ENCODE measurements at regions not wholly inside any gene's neighbourhood (a gene's known extent, or its start where the extent isn't known, plus 50 kb on each side); places are given as distances from the start of the nearest gene placed in this dataset.

DNA sequence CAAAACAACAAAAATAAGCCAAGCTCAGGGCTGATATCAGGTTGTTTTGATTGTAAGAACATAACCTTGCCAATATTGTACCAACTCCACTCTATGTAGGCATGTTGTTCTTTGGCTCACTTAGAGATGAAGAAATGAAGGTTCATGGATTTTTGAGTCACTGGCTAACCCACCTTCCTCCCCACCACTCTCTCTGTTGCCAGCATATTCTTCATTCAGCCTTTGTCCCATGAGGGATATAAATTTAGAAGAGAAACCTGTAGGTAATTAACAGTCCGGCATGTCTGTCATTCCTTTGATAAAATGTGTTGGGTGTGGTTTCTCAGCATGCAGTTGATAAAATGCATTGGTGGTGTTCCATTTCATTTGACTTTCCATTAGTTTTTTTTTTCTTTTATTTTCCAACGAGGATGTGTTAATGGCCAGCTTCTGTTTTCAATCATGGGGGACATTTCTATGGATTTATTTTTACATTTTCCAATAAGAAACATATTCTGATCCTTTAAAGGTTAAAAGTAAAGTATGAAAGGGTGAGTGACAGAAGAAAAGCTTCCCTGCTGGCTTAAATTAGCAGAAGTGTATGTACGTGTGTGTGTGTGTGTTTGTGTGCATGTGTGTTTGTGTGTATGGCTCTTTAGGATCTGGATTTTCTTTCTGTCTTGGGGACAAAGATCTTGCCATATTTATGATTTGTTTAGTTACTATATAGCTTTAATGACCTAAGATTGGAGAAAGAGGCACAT lies 166.2 kb upstream of the KCNJ16 start:
- no peak for DNase-seq

DNA sequence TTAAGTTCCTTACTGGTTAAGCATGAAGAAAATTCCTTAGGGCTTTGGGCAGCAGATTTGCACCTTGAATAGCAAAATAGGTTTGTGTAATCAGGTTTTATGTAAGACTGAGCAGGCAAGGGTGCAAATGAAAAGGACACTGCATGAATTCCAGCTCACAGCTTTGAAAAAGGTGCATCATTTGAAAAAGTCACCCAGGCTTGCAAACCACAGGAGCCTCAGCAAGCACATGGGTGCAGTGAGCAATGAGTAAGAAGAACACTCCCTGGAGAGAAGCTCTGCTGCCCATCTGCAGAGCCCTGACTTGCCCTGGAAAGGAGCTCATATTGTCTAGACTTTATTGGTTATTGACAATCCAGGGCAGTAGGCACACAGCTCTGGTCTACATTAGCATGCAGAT lies 165.6 kb upstream of the KCNJ16 start:
- no peak for DNase-seq

DNA sequence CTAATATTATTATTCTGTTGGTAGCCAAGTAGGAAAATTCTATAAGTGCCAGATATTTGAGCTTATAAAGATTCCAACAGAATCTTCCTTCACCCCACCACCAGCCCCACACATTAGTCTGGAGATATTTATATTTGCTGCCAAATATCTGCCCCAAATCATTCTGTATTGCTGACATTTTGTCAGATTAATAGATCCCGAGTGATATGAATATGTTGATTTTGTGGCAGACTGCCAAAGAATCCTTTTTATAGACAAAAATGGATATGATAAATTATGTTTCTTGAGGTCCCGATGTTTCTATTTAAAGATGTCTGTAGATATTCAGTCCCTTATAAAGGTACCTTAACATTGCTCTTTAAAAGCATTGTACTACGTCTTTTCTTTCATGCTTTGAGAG lies 162.2 kb upstream of the KCNJ16 start:
- DNase-seq = no peak

DNA sequence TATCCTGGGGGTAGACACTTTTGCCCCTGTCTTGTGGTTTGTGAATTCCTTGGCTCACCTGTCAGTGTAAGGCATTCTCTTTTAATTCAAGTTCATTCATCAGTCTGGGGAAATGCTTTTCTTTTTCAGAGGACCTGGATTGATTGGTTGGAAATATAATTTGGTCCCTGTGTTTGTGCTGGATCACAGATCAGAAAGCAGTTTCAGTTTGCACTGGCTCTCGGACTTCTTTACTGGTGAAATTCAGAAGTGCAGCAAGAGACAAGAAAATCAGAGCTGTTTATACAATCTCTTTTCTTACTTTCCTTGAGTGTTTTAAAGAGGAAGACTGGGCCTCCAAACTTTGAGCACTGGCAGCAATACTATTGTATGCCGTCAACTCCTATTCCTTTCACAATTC lies 161.8 kb upstream of the KCNJ16 start:
- no peak for DNase-seq

DNA sequence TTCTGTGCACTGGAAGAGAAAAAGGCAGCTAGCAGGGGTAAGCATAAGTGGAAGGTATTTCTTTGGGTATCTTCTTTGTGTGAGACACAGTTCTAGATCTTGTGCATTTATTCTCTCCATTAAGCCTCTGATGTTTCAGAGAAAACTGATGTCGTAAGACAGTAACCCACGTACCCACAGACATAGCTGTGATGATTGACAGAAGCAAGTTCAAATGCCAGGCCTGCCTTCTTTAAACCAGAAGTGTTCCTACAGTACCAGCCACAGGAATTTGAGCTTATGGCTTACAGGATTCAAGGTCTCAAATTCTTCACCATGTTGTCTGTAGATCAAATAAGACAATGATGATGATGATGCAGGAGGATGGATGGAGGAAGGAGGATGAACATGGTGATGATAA lies 161.4 kb upstream of the KCNJ16 start:
- no peak for DNase-seq

DNA sequence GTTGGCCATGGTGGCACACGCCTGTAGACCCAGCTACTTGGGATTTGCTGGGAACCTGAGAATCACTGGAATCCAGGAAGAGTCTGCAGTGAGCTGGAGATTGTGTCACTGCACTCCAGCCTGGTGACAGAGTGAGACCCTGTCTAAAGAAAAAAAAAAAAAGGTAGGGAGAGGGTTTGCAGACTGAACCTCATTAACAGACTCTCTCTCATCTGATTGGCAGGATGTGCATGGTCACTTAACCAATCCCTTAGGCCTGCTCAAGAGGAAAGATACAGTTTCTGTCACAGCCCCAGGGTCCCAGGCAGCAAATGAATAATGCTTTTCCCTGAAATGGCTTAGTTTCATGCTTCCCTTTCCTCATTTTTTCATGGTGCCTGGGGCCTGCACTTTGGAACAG lies 160.5 kb upstream of the KCNJ16 start:
- DNase-seq = no peak

DNA sequence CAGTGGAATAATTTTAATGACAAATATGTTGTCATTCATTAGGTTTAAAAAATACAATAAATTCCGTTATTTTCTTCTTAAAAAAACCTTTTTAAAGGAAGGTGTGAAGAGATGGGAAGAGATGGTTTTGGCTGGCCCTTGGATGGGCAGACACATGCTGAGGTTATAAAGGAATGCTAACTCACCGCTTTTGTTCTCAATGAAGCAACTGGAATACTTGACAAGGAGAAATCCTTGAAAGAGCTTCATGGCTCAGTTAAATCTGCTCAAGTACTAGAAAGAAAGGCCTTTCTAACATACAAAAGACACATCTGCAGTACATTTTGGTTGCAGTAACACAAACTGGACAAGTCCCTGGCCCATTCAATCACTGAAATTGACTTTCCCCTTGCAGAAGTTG lies 158.3 kb upstream of the KCNJ16 start:
- DNase-seq = no peak

DNA sequence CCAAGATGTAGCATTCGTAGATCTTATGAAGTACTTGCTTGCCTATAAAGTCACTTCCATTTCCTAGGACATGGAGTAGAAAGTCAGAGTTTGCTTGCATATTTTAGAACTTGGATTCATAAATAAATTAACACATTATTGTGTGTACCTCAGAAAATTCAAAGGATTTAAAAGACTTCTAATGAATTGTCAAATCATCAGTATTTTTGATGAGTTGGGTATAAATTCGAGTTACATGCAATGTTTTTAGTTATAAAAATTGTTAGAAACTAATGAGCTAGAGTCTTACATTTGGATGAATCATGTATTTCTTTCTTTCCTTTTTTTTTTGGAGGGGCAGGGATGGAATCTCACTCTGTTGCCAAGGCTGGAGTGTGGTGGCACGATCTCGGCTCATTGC lies 156.9 kb upstream of the KCNJ16 start:
- no peak for DNase-seq

DNA sequence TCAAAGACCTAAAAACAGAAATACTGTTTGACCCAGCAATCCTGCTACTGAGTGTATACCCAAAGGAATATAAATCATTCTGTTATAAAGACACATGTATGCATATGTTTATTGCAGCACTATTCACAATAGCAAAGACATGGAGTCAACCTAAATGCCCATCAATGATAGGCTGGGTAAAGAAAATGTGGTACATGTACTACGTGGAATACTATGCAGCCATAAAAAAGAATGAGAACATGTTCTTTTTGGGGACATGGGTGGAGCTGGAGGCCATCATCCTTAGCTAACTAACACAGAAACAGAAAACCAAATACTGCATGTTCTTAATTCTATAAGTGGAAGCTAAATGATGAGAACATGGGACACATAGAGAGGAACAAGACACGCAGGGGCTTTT lies 155.2 kb upstream of the KCNJ16 start:
- no peak for DNase-seq

DNA sequence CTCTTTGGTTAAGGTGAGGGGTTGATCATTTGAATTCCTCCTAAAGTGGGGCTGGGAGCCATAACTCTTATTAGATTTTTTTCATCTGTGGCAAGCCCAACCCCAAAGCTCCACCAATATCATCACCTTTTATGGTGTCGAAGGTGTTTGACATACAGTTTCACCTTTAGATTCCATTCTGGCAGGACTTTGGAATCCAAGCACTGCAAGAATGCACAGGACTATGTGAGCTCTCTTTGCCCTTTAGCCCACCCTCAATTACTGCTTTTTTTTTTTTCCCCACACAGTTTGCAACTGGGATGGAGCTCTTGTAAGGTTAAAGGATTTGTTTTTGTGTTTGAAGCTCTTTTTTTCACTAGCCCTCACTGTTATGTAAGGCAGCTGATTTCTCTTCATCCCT lies 154.0 kb upstream of the KCNJ16 start:
- DNase-seq = no peak

DNA sequence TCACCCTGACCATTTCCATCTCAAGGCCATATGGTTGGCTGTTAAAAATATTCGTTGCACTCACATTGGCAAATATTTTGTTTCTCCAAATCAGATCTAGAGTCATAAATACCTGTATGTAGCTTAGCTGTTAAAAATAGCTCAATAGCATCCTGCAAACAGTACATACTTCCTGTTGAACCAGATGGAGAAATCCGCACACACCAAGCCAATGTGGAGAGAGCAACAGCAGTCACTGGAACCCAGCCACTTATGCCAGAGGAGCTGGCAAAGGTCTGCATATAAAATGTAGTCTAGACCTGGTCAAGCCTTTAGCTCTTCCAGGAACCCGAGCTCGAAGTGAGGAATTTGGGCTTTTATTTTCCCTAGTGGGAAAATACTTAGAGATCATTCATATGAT lies 146.4 kb upstream of the KCNJ16 start:
- DNase-seq = no peak

DNA sequence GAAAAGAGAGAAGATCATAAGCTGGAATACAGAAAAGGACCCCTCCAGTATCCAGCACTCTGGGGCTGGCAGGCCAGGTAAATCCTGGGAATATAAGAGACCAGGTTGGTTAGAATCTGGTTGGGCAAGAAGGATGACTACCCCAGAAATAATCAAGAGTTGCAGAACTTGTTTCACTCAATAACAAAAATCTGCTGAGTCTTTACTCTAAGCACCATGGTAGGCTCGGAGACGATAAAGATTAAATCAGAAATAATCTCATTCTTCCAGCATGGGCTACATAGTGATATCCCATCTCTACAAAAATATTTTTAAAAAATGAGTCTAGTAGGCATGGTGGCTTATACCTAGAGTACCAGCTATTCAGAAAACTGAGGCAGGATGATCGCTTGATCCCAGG lies 138.0 kb upstream of the KCNJ16 start:
- no peak for DNase-seq

DNA sequence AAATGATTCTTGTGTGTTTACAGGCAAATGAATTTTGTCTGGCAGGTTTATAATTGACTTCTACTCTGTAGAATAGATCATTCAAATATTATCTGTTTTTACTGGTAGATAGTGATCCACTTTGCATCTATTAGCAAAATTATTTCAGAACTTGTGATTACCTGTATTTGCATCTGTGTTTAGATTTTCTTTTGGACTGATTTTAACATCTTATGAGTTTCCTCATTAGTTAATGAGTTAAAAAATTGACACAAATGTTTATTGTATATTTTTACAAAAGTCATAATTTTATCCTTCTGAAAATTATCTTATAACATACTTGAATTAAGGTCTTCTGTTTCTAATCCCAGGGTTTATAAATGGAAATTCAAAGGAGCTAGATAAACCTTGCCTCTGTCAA lies 132.0 kb upstream of the KCNJ16 start:
- no peak for DNase-seq

DNA sequence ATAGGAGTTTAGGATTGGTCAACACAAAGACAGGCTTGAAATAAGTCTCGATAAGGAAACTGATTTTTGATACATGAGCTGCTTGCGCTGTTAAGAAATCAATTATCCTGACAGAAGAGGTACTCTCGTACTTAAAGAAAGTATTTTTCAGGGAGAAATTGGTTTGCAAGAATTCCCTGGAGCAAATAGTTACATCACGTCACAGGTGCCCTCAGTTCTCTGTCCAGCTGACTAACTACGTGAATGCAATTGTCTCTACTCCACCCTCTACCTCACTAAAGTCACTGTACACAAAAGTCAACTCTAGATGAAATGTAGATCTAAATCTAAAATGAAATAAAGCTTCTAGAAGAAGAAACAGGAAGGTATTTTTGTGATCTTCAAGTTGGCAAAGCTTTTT lies 130.6 kb upstream of the KCNJ16 start:
- no peak for DNase-seq

DNA sequence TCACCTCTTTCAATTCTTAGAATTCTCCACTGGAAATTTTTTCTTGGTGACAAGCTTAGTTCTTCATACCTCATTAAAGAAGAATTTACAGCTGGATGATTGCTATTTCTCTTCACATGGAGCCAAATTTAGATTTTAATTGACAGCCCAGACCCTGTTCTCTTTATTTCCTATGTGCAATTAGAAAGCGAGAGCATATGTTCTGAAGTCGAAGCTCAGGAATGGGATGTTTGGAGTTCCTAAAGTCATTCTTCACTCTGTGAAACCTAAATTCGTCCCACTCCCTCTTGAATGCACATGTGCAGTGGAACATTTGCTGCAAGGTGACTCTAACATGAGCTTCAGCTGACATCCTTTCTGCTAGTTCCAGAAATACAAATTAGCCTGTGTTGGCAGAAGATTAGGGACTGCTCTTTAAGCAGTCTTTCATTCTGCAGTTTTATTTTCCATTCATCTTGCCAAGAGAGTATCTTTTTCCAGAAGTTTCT lies 129.3 kb upstream of the KCNJ16 start:
- no peak for DNase-seq

DNA sequence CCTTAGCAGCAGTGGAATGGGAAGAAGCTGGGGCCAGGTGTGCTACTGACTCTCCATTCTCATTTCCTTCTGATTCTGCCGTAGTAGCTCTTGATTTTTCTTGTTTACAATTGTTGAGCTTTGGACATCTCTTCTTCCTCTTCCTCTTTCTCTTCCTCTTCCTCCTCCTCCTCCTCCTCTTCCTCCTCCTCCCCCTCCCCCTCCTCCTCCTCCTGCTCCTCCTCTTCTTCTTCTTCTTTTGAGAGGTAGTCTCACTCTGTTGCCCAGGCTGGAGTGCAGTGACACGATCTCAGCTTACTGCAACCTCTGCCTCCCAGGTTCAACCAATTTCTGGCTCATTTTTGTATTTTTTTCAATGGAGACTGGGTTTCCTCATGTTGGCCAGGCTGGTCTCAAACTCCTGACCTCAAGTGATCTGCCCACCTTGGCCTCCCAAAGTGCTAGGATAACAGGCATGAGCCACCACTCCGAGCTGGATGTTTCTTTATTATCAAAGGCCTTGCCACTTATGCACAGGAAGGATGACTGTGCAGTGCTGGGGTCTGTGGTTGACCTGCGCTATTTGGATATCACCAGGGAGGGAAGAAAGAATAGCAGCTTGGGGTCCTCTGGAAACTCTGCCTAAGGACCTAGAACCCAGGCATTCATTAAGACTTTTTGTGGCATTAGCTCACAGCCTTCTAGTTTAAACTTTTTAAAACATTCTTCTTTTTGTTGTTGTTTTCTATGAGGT lies 127.8 kb upstream of the KCNJ16 start:
- no peak for DNase-seq

DNA sequence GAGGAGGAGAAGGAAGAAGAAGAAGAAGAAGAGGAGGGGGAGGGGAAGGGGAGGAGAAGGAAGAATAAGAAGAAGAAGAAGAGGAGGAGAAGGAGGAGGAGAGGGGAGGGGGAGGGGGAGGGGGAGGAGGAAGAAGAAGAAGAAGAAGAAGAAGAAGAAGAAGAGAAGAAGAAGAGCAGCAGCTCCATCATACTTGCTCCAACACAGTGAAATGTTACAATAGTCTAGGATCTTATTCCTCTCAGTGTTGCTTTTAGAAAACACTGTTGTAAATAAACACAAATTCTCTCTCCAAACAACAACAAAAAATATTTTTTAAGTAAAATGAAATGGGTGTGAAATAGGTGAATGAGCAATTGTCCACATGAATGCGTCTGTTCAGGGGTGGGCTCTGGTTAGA lies 126.6 kb upstream of the KCNJ16 start:
- DNase-seq = no peak

DNA sequence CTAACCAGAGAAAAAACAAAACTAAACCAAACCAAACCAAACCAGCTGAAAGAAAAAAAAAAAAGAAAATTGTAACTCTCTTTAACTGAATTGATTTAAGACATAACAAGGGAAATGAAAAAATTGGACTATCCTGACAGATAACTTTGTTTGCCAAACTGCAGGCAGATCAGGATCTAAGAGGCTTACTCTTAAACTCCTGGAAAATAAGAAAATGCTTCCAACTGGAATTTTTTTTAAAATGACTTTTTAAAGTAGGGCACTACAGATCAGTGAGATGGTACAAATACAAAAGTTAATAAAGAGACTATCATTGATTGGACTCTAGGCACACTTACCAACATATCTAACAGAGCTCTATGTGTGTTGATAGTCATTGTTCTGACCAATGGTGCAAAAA lies 125.5 kb upstream of the KCNJ16 start:
- no peak for DNase-seq

DNA sequence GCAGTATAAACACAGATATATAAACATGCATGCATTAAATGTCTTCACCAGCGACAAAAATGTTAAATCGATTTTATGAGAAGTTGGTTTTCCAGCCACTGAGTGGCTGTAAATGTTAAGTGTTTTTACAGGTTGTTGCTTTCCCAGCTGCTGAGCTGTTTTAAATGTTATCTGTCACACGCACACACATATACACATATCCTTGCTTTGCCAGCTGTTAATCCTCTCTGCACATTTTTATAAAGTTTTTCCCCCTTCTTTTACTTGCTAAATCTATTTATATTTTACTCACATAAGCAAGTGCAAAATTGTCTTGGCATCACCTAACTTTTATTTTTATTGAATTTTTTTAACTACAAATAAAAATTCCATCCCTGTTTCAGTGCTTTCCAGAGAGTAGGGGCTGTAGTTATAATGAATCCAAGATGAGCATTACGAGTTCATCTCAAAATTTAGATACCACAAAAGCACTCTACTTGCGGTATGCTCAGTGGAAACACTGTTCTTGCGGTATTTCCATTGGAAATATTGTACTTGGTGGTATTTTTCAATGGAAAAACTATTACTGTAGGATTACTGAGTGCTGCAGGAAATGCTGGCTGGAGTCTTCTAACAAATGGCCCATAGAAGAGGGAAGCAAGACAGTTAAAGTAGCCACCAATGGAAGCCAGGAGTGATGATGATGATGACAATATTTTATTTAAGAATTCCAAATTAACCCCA lies 124.9 kb upstream of the KCNJ16 start:
- DNase-seq = no peak

DNA sequence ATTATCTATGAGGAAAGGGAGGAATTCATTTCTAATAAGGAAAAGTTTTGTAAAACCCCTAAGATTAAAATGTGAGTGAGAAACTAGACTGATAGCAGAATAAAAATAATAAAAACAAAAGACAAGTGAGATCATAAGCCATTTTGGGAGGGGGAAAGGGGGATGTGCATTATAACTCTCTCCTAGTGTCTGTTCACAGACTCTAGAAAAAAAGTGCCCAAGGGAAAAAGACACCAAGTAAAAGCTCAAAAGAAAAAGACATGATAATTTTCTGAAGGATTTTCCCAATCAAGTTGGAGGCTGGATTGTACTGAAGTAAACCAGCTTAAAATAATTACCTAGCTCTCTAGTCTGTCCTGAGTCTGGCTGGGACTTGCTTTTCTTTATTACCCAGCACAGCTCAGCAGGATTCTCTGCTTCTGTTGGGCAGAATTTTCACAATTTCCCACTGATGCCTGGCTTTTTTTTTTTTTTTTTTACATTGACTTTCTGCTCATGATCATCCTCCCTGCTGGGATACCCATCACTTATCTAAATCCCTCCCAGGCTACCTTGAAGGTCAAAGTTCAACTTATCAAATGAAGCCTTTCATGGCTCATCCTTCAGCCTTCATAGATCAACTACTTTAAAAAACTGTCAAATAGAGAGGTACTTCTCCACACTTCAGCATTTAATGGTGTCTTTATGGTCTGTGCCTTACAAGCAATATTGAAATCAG lies 124.2 kb upstream of the KCNJ16 start:
- DNase-seq = no peak

DNA sequence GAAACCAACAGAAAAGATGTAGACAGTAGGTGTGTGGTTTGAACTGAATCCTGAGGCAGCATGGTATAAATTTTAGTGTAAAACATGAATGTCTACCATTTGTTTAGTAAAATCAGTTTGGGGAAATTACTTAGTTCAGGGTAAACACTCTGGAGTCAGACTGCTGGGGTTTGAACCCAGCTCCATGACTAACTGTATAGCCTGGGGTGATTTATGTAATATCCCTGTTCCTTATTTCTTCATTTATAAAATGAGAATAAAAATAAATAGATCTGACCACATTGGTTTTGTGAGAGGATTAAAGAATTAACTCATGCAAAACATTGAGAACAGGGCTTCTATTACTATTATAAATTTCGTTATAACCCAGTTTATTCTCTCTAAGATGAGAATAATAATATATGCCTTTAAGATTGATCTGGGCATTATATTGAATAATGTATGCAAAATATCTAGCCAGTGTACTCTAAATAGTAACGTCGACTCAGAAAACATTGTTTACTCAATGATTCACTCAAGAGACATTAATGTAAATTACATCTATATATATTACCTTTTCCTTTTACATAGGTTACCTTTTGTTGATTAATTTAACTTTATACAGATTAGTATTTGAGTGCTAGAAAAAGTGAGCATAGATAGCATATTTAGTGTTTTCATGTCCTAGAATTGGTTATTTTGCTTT lies 120.6 kb upstream of the KCNJ16 start:
- no peak for DNase-seq

DNA sequence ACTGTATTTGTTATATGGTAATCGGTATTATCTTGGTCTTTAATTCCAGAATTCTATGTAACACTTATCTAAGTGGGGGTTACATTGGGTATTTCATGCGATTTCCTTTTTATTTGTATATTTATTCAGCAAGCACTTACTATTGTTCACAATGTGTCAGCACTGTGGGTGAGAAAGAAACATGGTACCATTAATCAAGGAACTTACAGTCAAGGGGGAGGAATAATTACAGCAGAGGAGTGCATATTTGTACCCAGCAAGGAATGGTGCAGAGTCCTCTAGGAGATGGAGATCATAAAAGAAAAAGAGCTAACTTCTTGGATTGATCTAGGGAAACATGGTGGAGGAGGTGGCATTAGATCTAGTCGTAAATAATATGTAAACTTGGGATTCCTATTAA lies 117.0 kb upstream of the KCNJ16 start:
- no peak for DNase-seq

DNA sequence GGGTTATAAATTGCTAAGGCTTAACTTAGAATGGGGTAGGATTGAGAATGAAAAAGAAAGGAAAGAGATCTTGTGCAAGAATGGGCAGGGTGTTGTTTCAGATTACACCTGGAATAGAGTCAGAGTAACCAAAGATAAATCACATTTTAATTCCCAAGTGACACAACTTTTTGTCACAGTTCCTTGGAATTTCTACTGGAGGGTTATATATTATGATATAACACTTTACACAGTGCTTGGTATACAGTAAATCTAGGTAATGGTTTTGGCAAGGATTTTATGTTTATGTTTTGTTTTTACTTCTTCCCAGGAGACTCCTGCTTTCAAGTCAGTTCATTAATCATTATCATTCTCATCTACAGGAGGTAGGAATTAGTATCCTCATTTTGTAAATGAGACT lies 115.7 kb upstream of the KCNJ16 start:
- no peak for DNase-seq

All from suppressor macrophage treated with lipopolysaccharide for 4 hours (primary cell).